ENCODE measurements at regions not wholly inside any gene's neighbourhood (a gene's known extent, or its start where the extent isn't known, plus 50 kb on each side); places are given as distances from the start of the nearest gene placed in this dataset.

DNA sequence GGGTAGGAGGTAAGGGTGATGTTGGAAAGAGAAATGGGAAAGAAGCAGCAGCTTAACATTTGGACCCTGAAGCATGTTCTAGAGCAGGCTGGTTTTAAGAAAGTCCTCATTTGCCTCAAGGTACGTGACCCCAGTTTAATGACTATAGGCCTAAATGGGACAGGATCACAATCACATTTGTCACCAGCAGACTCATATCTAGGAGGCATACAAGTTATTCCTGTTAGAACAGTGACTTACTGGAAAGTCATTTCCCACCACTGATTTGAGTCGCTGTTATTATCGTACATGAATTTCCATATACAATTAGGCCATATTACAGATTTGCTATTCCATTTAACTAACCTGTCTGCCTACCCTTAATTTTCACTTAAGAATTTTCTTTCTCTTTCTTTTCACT, 326.1 kb downstream of the DAD1 start:
- no peak for TF ChIP-seq FOXM1 (IDR thresholded peaks at IDR 0.05; ENCODE audit: borderline replicate concordance)
- TF ChIP-seq ZNF384 (IDR thresholded peaks at IDR 0.05), result no peak
- no peak for TF ChIP-seq FOXA1 (IDR thresholded peaks at IDR 0.05)
- TF ChIP-seq CTBP1 (IDR thresholded peaks at IDR 0.05; ENCODE audit: borderline replicate concordance), result no peak
- no peak for TF ChIP-seq ELF4 (IDR thresholded peaks at IDR 0.05)
- no peak for TF ChIP-seq BHLHE40 (IDR thresholded peaks at IDR 0.05; ENCODE audit: borderline replicate concordance)

Data from HEK293T (cell line).